Stimulated activated CD4-positive, alpha-beta T cell treated with anti-CD3 and anti-CD28 coated beads, Interleukin-2, amount 100 ng/mL, for 48 hours (primary cell): ENCODE measurements at regions not wholly inside any gene's neighbourhood (a gene's known extent, or its start where the extent isn't known, plus 50 kb on each side); places are given as distances from the start of the nearest gene placed in this dataset.

Experiments
- DNase-seq, 2 donors: peaks; one replicate each; pipeline ENCODE4 v3.0.0-alpha.2; 2020

GRCh38 chr6:129911732-129912131 is 50.6 kb upstream of the TMEM244 start:
- DNase-seq, result no peak
